ENCODE measurements at regions not wholly inside any gene's neighbourhood (a gene's known extent, or its start where the extent isn't known, plus 50 kb on each side); places are given as distances from the start of the nearest gene placed in this dataset.

- no peak overlapping the region for H2AK5ac ChIP-seq (ENCODE audit: insufficient read length, low read length)
- H3K36me3 Mint-ChIP-seq (ENCODE audit: insufficient read depth in 1 of 3, low read depth in 3 of 3): peaks cover 3 to 6% (median 4%) of the 10 kb centered on the region in 3 experiments; a peak in 5 of 7 replicates
- no peak overlapping the region for H3K18ac ChIP-seq (ENCODE audit: insufficient read length, low read depth, low read length)
- H4K91ac ChIP-seq (ENCODE audit: insufficient read length, low read depth, low read length): no peak overlapping the region
- H3K56ac ChIP-seq (ENCODE audit: insufficient read length, low read depth, low read length): no peak overlapping the region
- no peak overlapping the region for H3K4me2 ChIP-seq (ENCODE audit: insufficient read depth, insufficient read length, low read length)
- no peak overlapping the region for H2BK120ac ChIP-seq (ENCODE audit: low read depth, low read length, poor library complexity, severe bottlenecking)
- TF ChIP-seq CTCF (conservative IDR thresholded peaks at IDR 0.05): no peak
- no peaks in the 10 kb centered on the region for H3K79me2 ChIP-seq (ENCODE audit: insufficient read depth, low read length)
- no peak overlapping the region for H2BK15ac ChIP-seq (ENCODE audit: low read depth, low read length)
- peaks cover 4% of the 10 kb centered on the region for H3K27me3 Mint-ChIP-seq (ENCODE audit: low read depth)
- no peak overlapping the region for H2BK12ac ChIP-seq (ENCODE audit: insufficient read length, low read depth, low read length)
- no peak overlapping the region for H2AFZ ChIP-seq (ENCODE audit: low read length)
- H3K27me3 ChIP-seq (ENCODE audit: insufficient read depth, low read length): no peaks in the 10 kb centered on the region
- H4K20me1 ChIP-seq (ENCODE audit: control insufficient read depth, insufficient read depth, insufficient read length): no peaks in the 10 kb centered on the region
- H3K4me1 ChIP-seq (ENCODE audit: insufficient read depth, low read length): no peaks in the 10 kb centered on the region
- no peaks in the 10 kb centered on the region for H3K9me3 ChIP-seq (ENCODE audit: control insufficient read depth, low read depth, low read length)
- H3K4ac ChIP-seq (ENCODE audit: low read depth, low read length): no peak overlapping the region
- H4K5ac ChIP-seq (ENCODE audit: insufficient read length, low read depth, low read length): no peak overlapping the region
- no peak overlapping the region for H3K27ac Mint-ChIP-seq
- H2BK20ac ChIP-seq (ENCODE audit: low read depth, low read length, poor library complexity, severe bottlenecking): no peak overlapping the region
- no peak overlapping the region for H3K9ac ChIP-seq (ENCODE audit: extremely low read depth, insufficient read length, low read length)
- WGBS (ENCODE audit: extremely low coverage, insufficient read length, low lambda C conversion rate): no CpG with 5 or more reads among the region's 2 CpGs
- H4K8ac ChIP-seq (replicated peaks; ENCODE audit: insufficient read length, low read depth, low read length): no peak overlapping the region
- H3K9me3 Mint-ChIP-seq: peaks cover 5 to 8% of the 10 kb centered on the region in 2 experiments
- H3K27ac ChIP-seq (ENCODE audit: insufficient read length, low read depth, low read length): no peak overlapping the region
- H2BK5ac ChIP-seq (ENCODE audit: insufficient read length, low read length): no peak overlapping the region
- H3T11ph ChIP-seq (ENCODE audit: low read length): no peak overlapping the region
- no peak overlapping the region for H3K4me3 Mint-ChIP-seq
- no peaks in the 10 kb centered on the region for H3K4me1 Mint-ChIP-seq
- no peaks in the 10 kb centered on the region for H3K79me1 ChIP-seq (ENCODE audit: insufficient read depth, low read depth, low read length, poor library complexity, severe bottlenecking)
- H3K14ac ChIP-seq (ENCODE audit: insufficient read depth, low read length): no peak overlapping the region
- DNase-seq: no peak
- no peaks in the 10 kb centered on the region for H3K23me2 ChIP-seq (ENCODE audit: insufficient read length, low read depth, low read length, poor library complexity, severe bottlenecking)
- H3K23ac ChIP-seq (ENCODE audit: insufficient read length, low read depth, low read length): no peak overlapping the region
These were observed 137.0 kb downstream of the NEUROD6 start for GRCh38 chr7:31203551-31203950.

All from H9 (cell line).